ENCODE measurements at regions not wholly inside any gene's neighbourhood (a gene's known extent, or its start where the extent isn't known, plus 50 kb on each side); places are given as distances from the start of the nearest gene placed in this dataset.

- H3K4me1 ChIP-seq (ENCODE audit: insufficient read depth, low read length), result no peaks in the 10 kb centered on the region
- DNase-seq, result no peak
- no peaks in the 10 kb centered on the region for H3K23me2 ChIP-seq (ENCODE audit: insufficient read length, low read depth, low read length, poor library complexity, severe bottlenecking)
- H3K9me3 ChIP-seq (ENCODE audit: control insufficient read depth, low read depth, low read length), result no peaks in the 10 kb centered on the region
- no peak overlapping the region for H3K4me2 ChIP-seq (ENCODE audit: insufficient read depth, insufficient read length, low read length)
- H3K27ac ChIP-seq (ENCODE audit: insufficient read length, low read depth, low read length), result no peak overlapping the region
- Mint-ChIP-seq H3K36me3 (ENCODE audit: insufficient read depth in 1 of 3, low read depth in 3 of 3) (no peaks in the 10 kb centered on the region), H3K27ac (no peak overlapping the region), H3K9me3 (no peaks in the 10 kb centered on the region; a peak in 1 of 5 replicates), H3K4me1 (no peaks in the 10 kb centered on the region), H3K4me3 (no peak overlapping the region), H3K27me3 (ENCODE audit: low read depth) (peaks cover 8% of the 10 kb centered on the region; the same call in 1 of the 2 replicates)
- no peak overlapping the region for H3K18ac ChIP-seq (ENCODE audit: insufficient read length, low read depth, low read length)
- no peak overlapping the region for H2AFZ ChIP-seq (ENCODE audit: low read length)
- no CpG with 5 or more reads among the region's 1 CpG for WGBS (ENCODE audit: extremely low coverage, insufficient read length, low lambda C conversion rate)
- H3K27me3 ChIP-seq (ENCODE audit: insufficient read depth, low read length), result no peaks in the 10 kb centered on the region
- H3K9ac ChIP-seq (ENCODE audit: extremely low read depth, insufficient read length, low read length), result no peak overlapping the region
- no peak overlapping the region for H3K14ac ChIP-seq (ENCODE audit: insufficient read depth, low read length)
- no peak overlapping the region for H3K4ac ChIP-seq (ENCODE audit: low read depth, low read length)
- no peak overlapping the region for H2BK12ac ChIP-seq (ENCODE audit: insufficient read length, low read depth, low read length)
- H2BK5ac ChIP-seq (ENCODE audit: insufficient read length, low read length), result no peak overlapping the region
- H2AK5ac ChIP-seq (ENCODE audit: insufficient read length, low read length), result no peak overlapping the region
- no peaks in the 10 kb centered on the region for H3K79me1 ChIP-seq (ENCODE audit: insufficient read depth, low read depth, low read length, poor library complexity, severe bottlenecking)
- H3T11ph ChIP-seq (ENCODE audit: low read length), result no peak overlapping the region
- H4K5ac ChIP-seq (ENCODE audit: insufficient read length, low read depth, low read length), result no peak overlapping the region
- H3K23ac ChIP-seq (ENCODE audit: insufficient read length, low read depth, low read length), result no peak overlapping the region
- TF ChIP-seq, protein P1, sequence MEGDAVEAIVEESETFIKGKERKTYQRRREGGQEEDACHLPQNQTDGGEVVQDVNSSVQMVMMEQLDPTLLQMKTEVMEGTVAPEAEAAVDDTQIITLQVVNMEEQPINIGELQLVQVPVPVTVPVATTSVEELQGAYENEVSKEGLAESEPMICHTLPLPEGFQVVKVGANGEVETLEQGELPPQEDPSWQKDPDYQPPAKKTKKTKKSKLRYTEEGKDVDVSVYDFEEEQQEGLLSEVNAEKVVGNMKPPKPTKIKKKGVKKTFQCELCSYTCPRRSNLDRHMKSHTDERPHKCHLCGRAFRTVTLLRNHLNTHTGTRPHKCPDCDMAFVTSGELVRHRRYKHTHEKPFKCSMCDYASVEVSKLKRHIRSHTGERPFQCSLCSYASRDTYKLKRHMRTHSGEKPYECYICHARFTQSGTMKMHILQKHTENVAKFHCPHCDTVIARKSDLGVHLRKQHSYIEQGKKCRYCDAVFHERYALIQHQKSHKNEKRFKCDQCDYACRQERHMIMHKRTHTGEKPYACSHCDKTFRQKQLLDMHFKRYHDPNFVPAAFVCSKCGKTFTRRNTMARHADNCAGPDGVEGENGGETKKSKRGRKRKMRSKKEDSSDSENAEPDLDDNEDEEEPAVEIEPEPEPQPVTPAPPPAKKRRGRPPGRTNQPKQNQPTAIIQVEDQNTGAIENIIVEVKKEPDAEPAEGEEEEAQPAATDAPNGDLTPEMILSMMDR (conservative IDR thresholded peaks at IDR 0.05), result no peak
- H3K56ac ChIP-seq (ENCODE audit: insufficient read length, low read depth, low read length), result no peak overlapping the region
- H2BK120ac ChIP-seq (ENCODE audit: low read depth, low read length, poor library complexity, severe bottlenecking), result no peak overlapping the region
- no peak overlapping the region for H2BK15ac ChIP-seq (ENCODE audit: low read depth, low read length)
- no peak overlapping the region for H2BK20ac ChIP-seq (ENCODE audit: low read depth, low read length, poor library complexity, severe bottlenecking)
- H4K20me1 ChIP-seq (ENCODE audit: control insufficient read depth, insufficient read depth, insufficient read length), result no peaks in the 10 kb centered on the region
- no peak overlapping the region for H4K91ac ChIP-seq (ENCODE audit: insufficient read length, low read depth, low read length)
- no peaks in the 10 kb centered on the region for H3K79me2 ChIP-seq (ENCODE audit: insufficient read depth, low read length)
- no peak overlapping the region for H4K8ac ChIP-seq (replicated peaks; ENCODE audit: insufficient read length, low read depth, low read length)
Measured at GRCh38 chr11:33500332-33500731, 200.3 kb downstream of the C11orf91 start.
